Astrocyte (in vitro differentiated cells and primary cell): ENCODE measurements at regions not wholly inside any gene's neighbourhood (a gene's known extent, or its start where the extent isn't known, plus 50 kb on each side); places are given as distances from the start of the nearest gene placed in this dataset.

Experiments
- EZH2 ChIP-seq: IDR thresholded peaks from 2 replicates; pipeline ENCODE4 v1.6.1; 2012; ENCODE audit warnings: mild to moderate bottlenecking, low read length, inconsistent platforms; ENCODE audit not compliant: insufficient read depth
- TF ChIP-seq, protein P1 (sequence below): IDR thresholded peaks from 2 replicates; pipeline ENCODE4 v1.5.1; 2011; ENCODE audit warnings: low read depth, mild to moderate bottlenecking, inconsistent platforms, low read length, moderate library complexity; ENCODE audit not compliant: insufficient read depth

GRCh38 chr17:71585540-71585939 lies 535.3 kb upstream of the SOX9 start:
- TF ChIP-seq, protein P1, sequence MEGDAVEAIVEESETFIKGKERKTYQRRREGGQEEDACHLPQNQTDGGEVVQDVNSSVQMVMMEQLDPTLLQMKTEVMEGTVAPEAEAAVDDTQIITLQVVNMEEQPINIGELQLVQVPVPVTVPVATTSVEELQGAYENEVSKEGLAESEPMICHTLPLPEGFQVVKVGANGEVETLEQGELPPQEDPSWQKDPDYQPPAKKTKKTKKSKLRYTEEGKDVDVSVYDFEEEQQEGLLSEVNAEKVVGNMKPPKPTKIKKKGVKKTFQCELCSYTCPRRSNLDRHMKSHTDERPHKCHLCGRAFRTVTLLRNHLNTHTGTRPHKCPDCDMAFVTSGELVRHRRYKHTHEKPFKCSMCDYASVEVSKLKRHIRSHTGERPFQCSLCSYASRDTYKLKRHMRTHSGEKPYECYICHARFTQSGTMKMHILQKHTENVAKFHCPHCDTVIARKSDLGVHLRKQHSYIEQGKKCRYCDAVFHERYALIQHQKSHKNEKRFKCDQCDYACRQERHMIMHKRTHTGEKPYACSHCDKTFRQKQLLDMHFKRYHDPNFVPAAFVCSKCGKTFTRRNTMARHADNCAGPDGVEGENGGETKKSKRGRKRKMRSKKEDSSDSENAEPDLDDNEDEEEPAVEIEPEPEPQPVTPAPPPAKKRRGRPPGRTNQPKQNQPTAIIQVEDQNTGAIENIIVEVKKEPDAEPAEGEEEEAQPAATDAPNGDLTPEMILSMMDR, result no peak
- TF ChIP-seq EZH2, result no peak
